SK-N-SH (cell line): ENCODE measurements at regions not wholly inside any gene's neighbourhood (a gene's known extent, or its start where the extent isn't known, plus 50 kb on each side); places are given as distances from the start of the nearest gene placed in this dataset.

Experiments used
- CTCF ChIA-PET: fragments of 300-600, 350-600 bp; formaldehyde crosslinking; extraction: SDS; loops from one replicate; lab custom pipeline; 2021; lab: Yijun Ruan, JAX
- POLR2A ChIA-PET: fragments of 350-600 bp; sonication (Branson Sonifier 250); formaldehyde crosslinking; extraction: SDS; loops from one replicate; lab custom pipeline; 2020; ENCODE audit warnings: antibody characterized with exemption, inconsistent platforms; lab: Yijun Ruan, JAX
- DNase-seq: peaks from one replicate; pipeline ENCODE4 v3.0.0; 2012
- H2AFZ ChIP-seq: fragments of 200-600 bp; sonication (generic); 2 replicates; pipeline ENCODE4 v1.8.1; 2016; ENCODE audit warnings: antibody characterized with exemption, mild to moderate bottlenecking, low read depth
- H3F3A ChIP-seq: fragments of 200-600 bp; sonication (generic); replicated peaks from 2 replicates; pipeline ENCODE3; 2016; ENCODE audit warnings: antibody characterized with exemption, mild to moderate bottlenecking; ENCODE audit not compliant: insufficient read depth
- H3K27ac ChIP-seq, 2 experiments: fragments of 200-500 bp in 1 of 2; fragments of 200-600 bp in 1 of 2; sonication (Bioruptor generic) in 1 of 2; sonication (generic), shearing (Covaris generic) in 1 of 2; 2 replicates each; pipeline versions ENCODE4 v1.5.1 to v1.6.1; 2014 to 2016; ENCODE audit warnings: low read depth in 2 of 2, inconsistent platforms in 1 of 2, low read length in 1 of 2, mild to moderate bottlenecking in 1 of 2, mixed read lengths in 1 of 2
- H3K27me3 ChIP-seq: fragments of 200-600 bp; sonication (generic), shearing (Covaris generic); 2 replicates; pipeline ENCODE4 v1.6.1; 2016; ENCODE audit warnings: mixed run types; ENCODE audit not compliant: insufficient read depth
- H3K36me3 ChIP-seq, 2 experiments: fragments of 200-500 bp in 1 of 2; fragments of 200-600 bp in 1 of 2; sonication (Bioruptor generic) in 1 of 2; sonication (generic) in 1 of 2; replicated peaks in 1 of 2; 2 replicates each; pipeline versions ENCODE3 to v1.5.1; 2014 to 2016; ENCODE audit warnings: low read length in 1 of 2, mild to moderate bottlenecking in 1 of 2; ENCODE audit not compliant: insufficient read depth in 2 of 2, control insufficient read depth in 1 of 2
- H3K4me1 ChIP-seq, 2 experiments: fragments of 200-500 bp in 1 of 2; fragments of 200-600 bp in 1 of 2; sonication (Bioruptor generic) in 1 of 2; sonication (generic), shearing (Covaris generic) in 1 of 2; 2 replicates each; pipeline versions ENCODE4 v1.5.1 to v1.6.1; 2014 to 2016; ENCODE audit warnings: low read depth in 1 of 2, low read length in 1 of 2, mixed run types in 1 of 2; ENCODE audit not compliant: insufficient read depth in 2 of 2, control insufficient read depth in 1 of 2
- H3K4me2 ChIP-seq: fragments of 200-600 bp; sonication (generic), shearing (Covaris generic); 2 replicates; pipeline ENCODE4 v1.6.1; 2017; ENCODE audit warnings: mixed run types
- H3K4me3 ChIP-seq, 2 experiments: fragments of 200-500 bp in 1 of 2; fragments of 200-600 bp in 1 of 2; sonication (Bioruptor generic) in 1 of 2; sonication (generic), shearing (Covaris generic) in 1 of 2; 2 replicates each; pipeline versions ENCODE4 v1.5.1 to v1.8.1; 2014 to 2016; ENCODE audit warnings: low read depth in 2 of 2, inconsistent platforms in 1 of 2, low read length in 1 of 2, mild to moderate bottlenecking in 1 of 2, mixed read lengths in 1 of 2, moderate library complexity in 1 of 2
- H3K79me2 ChIP-seq: fragments of 200-600 bp; sonication (generic); 2 replicates; pipeline ENCODE4 v1.8.1; 2017; ENCODE audit warnings: mild to moderate bottlenecking; ENCODE audit not compliant: insufficient read depth
- H3K9ac ChIP-seq: fragments of 200-600 bp; sonication (generic); 2 replicates; pipeline ENCODE4 v1.6.1; 2017; ENCODE audit warnings: mixed run types
- H3K9me2 ChIP-seq: fragments of 200-600 bp; sonication (generic); 2 replicates; pipeline ENCODE4 v1.6.1; 2017; ENCODE audit warnings: mixed run types
- H3K9me3 ChIP-seq: fragments of 200-600 bp; sonication (generic); 2 replicates; pipeline ENCODE4 v1.6.1; 2017; ENCODE audit warnings: mixed run types, mild to moderate bottlenecking, moderate library complexity
- H4K20me1 ChIP-seq: fragments of 200-600 bp; sonication (generic); 2 replicates; pipeline ENCODE4 v1.6.1; 2017; ENCODE audit warnings: mild to moderate bottlenecking, mixed run types; ENCODE audit not compliant: insufficient read depth
- CTCF ChIP-seq: fragments of 200-600 bp; sonication (generic); IDR thresholded peaks from 2 replicates; pipeline ENCODE4 v1.6.1; 2017; ENCODE audit warnings: antibody characterized with exemption, mild to moderate bottlenecking, moderate library complexity
- ELF1 ChIP-seq: IDR thresholded peaks from 2 replicates; pipeline ENCODE4 v1.4.0; 2012
- GABPA ChIP-seq: IDR thresholded peaks from 2 replicates; pipeline ENCODE4 v1.4.0; 2012; ENCODE audit warnings: low read depth, mild to moderate bottlenecking
- IRF3 ChIP-seq: fragments of 150-350 bp; IDR thresholded peaks from 2 replicates; pipeline ENCODE4 v1.6.1; 2016; ENCODE audit warnings: mild to moderate bottlenecking, low read depth, low read length
- JUND ChIP-seq: IDR thresholded peaks from 2 replicates; pipeline ENCODE4 v1.4.0; 2012
- MEF2A ChIP-seq: IDR thresholded peaks from 2 replicates; pipeline ENCODE4 v1.4.0; 2012; ENCODE audit warnings: low read depth, borderline replicate concordance
- RCOR1 ChIP-seq: fragments of 150-350 bp; IDR thresholded peaks from 2 replicates; pipeline ENCODE4 v1.6.1; 2017; ENCODE audit warnings: antibody characterized with exemption, low read length
- REST ChIP-seq: IDR thresholded peaks from 2 replicates; pipeline ENCODE4 v1.6.1; 2012; ENCODE audit warnings: mild to moderate bottlenecking, low read depth, low read length, moderate library complexity
- RXRA ChIP-seq: IDR thresholded peaks from 2 replicates; pipeline ENCODE4 v1.4.0; 2012; ENCODE audit warnings: low read depth, mild to moderate bottlenecking, borderline replicate concordance
- SMC3 ChIP-seq: IDR thresholded peaks from 2 replicates; pipeline ENCODE4 v1.6.1; 2012; ENCODE audit warnings: low read depth, low read length, improper control_type of control experiment
- TCF12 ChIP-seq: IDR thresholded peaks from 2 replicates; pipeline ENCODE4 v1.4.0; 2012
- USF1 ChIP-seq: IDR thresholded peaks from 2 replicates; pipeline ENCODE4 v1.4.0; 2012; ENCODE audit warnings: low read depth, borderline replicate concordance
- USF2 ChIP-seq: fragments of 150-350 bp; IDR thresholded peaks from 2 replicates; pipeline ENCODE4 v1.6.1; 2017; ENCODE audit warnings: antibody characterized with exemption, low read length, low read depth, borderline replicate concordance
- WGBS: methylation state at CpG from one replicate; pipeline ENCODE4 v1.1.6; 2017; ENCODE audit warnings: low lambda C conversion rate; 5-methylcytosine and 5-hydroxymethylcytosine counted together

GRCh38 chrX:28351801-28352200, 235.4 kb upstream of the IL1RAPL1 start:
- H3K9ac ChIP-seq = no peak overlapping the region
- DNase-seq = no peak
- no peak overlapping the region for H3K4me2 ChIP-seq
- WGBS = 3% methylated on average over 3 of the region's 3 CpGs
- CTCF ChIA-PET = no interaction called here
- no peaks in the 10 kb centered on the region for H3K9me3 ChIP-seq
- no peak overlapping the region for H2AFZ ChIP-seq
- H3K4me1 ChIP-seq = no peaks in the 10 kb centered on the region
- no peak overlapping the region for H3K4me3 ChIP-seq
- TF ChIP-seq JUND (no peak), SMC3 (no peak), GABPA (no peak), ELF1 (no peak), CTCF (no peak), RCOR1 (no peak), USF1 (no peak), IRF3 (no peak), MEF2A (no peak), RXRA (no peak), TCF12 (no peak), USF2 (no peak), REST (no peak)
- no peaks in the 10 kb centered on the region for H3K27me3 ChIP-seq
- H3K79me2 ChIP-seq = no peaks in the 10 kb centered on the region
- no peaks in the 10 kb centered on the region for H3K36me3 ChIP-seq
- no peak overlapping the region for H3K27ac ChIP-seq
- POLR2A ChIA-PET = no interaction called here
- H4K20me1 ChIP-seq = no peaks in the 10 kb centered on the region
- no peaks in the 10 kb centered on the region for H3K9me2 ChIP-seq
- no peaks in the 10 kb centered on the region for H3F3A ChIP-seq
